CD14-positive monocyte (primary cell): ENCODE measurements at regions not wholly inside any gene's neighbourhood (a gene's known extent, or its start where the extent isn't known, plus 50 kb on each side); places are given as distances from the start of the nearest gene placed in this dataset.

Experiments
- DNase-seq, 3 donors: peaks; one replicate each; pipeline ENCODE4 v3.0.0-alpha.2; 2011 to 2022
- H2AFZ ChIP-seq: 2 replicates; pipeline ENCODE4 v1.6.0; 2012; ENCODE audit warnings: mild to moderate bottlenecking, low read depth, low read length, inconsistent platforms; ENCODE audit not compliant: insufficient read depth, poor library complexity, severe bottlenecking
- H3K27ac ChIP-seq, 2 donors: 1 replicate in 1 of 2; 2 replicates in 1 of 2; pipeline ENCODE4 v1.5.1; 2012 to 2013; ENCODE audit warnings: low read length in 2 of 2, control low read depth in 1 of 2, inconsistent platforms in 1 of 2, low read depth in 1 of 2, mild to moderate bottlenecking in 1 of 2
- H3K27me3 ChIP-seq, 2 donors: one replicate each; pipeline versions ENCODE4 v1.6.0 to v1.6.1; 2011 to 2013; ENCODE audit warnings: low read length in 2 of 2; ENCODE audit not compliant: control insufficient read depth in 2 of 2, insufficient read depth in 2 of 2
- H3K36me3 ChIP-seq, 2 donors: replicated peaks in 1 of 2; 1 replicate in 1 of 2; 2 replicates in 1 of 2; pipeline versions ENCODE4 v1.5.1 to v1.6.1; 2012 to 2013; ENCODE audit warnings: low read length in 2 of 2, control low read depth in 1 of 2, inconsistent platforms in 1 of 2, mild to moderate bottlenecking in 1 of 2; ENCODE audit not compliant: insufficient read depth in 2 of 2, control insufficient read depth in 1 of 2
- H3K4me1 ChIP-seq, 2 donors: 1 replicate in 1 of 2; 2 replicates in 1 of 2; pipeline versions ENCODE4 v1.5.1 to v1.6.1; 2012 to 2013; ENCODE audit warnings: low read length in 2 of 2, control low read depth in 1 of 2, inconsistent platforms in 1 of 2, mild to moderate bottlenecking in 1 of 2, moderate library complexity in 1 of 2; ENCODE audit not compliant: insufficient read depth in 2 of 2, control insufficient read depth in 1 of 2
- H3K4me2 ChIP-seq: replicated peaks from 2 replicates; pipeline ENCODE3; 2012; ENCODE audit warnings: low read length, moderate library complexity, mild to moderate bottlenecking; ENCODE audit not compliant: poor library complexity, severe bottlenecking; ENCODE audit errors: extremely low read depth
- H3K4me3 ChIP-seq, 3 experiments: fragments of 200-600 bp in 1 of 3; sonication (generic) in 1 of 3; replicated peaks in 1 of 3; 1 replicate in 2 of 3; 2 replicates in 1 of 3; pipeline ENCODE4 v1.5.1; 2011 to 2013; ENCODE audit warnings: low read length in 3 of 3, mild to moderate bottlenecking in 3 of 3, control low read depth in 2 of 3, low read depth in 2 of 3, inconsistent platforms in 1 of 3, moderate library complexity in 1 of 3
- H3K79me2 ChIP-seq: 2 replicates; pipeline ENCODE4 v1.6.0; 2012; ENCODE audit warnings: mild to moderate bottlenecking, control low read depth, inconsistent platforms, low read length, moderate library complexity; ENCODE audit not compliant: insufficient read depth
- H3K9ac ChIP-seq: 2 replicates; pipeline ENCODE4 v1.6.0; 2017; ENCODE audit warnings: low read length, mild to moderate bottlenecking; ENCODE audit not compliant: insufficient read depth, poor library complexity, severe bottlenecking
- H3K9me3 ChIP-seq, 2 donors: replicated peaks in 1 of 2; 1 replicate in 1 of 2; 2 replicates in 1 of 2; pipeline versions ENCODE4 v1.5.1 to v1.6.1; 2012 to 2013; ENCODE audit warnings: low read length in 2 of 2, control low read depth in 1 of 2; ENCODE audit not compliant: control insufficient read depth in 1 of 2, insufficient read depth in 1 of 2
- H4K20me1 ChIP-seq: 2 replicates; pipeline ENCODE4 v1.6.0; 2012; ENCODE audit warnings: mild to moderate bottlenecking, low read length, control low read depth, moderate library complexity; ENCODE audit not compliant: insufficient read depth
- H3K27ac Mint-ChIP-seq, 7 donors: one replicate each; pipeline ENCODE4 v1.8.0; 2020; ENCODE audit warnings: mild to moderate bottlenecking in 7 of 7, mixed read lengths in 7 of 7, moderate library complexity in 6 of 7, inconsistent platforms in 2 of 7
- H3K27me3 Mint-ChIP-seq, 3 donors: one replicate each; pipeline ENCODE4 v1.8.0; 2021 to 2022; ENCODE audit warnings: low read depth in 3 of 3, mild to moderate bottlenecking in 3 of 3, mixed read lengths in 3 of 3, moderate library complexity in 3 of 3, inconsistent platforms in 1 of 3
- H3K36me3 Mint-ChIP-seq, 2 donors: one replicate each; pipeline ENCODE4 v1.8.0; 2020; ENCODE audit warnings: mixed read lengths in 2 of 2, inconsistent platforms in 1 of 2, mild to moderate bottlenecking in 1 of 2
- H3K4me1 Mint-ChIP-seq: one replicate; pipeline ENCODE4 v1.8.0; 2020; ENCODE audit warnings: mild to moderate bottlenecking, mixed read lengths
- H3K4me3 Mint-ChIP-seq, 2 donors: one replicate each; pipeline ENCODE4 v1.8.0; 2020; ENCODE audit warnings: mild to moderate bottlenecking in 2 of 2, mixed read lengths in 2 of 2, moderate library complexity in 1 of 2
- H3K9me3 Mint-ChIP-seq, 7 donors: one replicate each; pipeline ENCODE4 v1.8.0; 2020 to 2022; ENCODE audit warnings: mixed read lengths in 7 of 7, mild to moderate bottlenecking in 6 of 7, moderate library complexity in 6 of 7, inconsistent platforms in 2 of 7
- CTCF ChIP-seq: fragments of 200-600 bp; IDR thresholded peaks from one replicate; pipeline ENCODE4 v1.8.0; 2022; ENCODE audit warnings: antibody characterized with exemption, mild to moderate bottlenecking
- WGBS: methylation state at CpG from one replicate; pipeline ENCODE4 v1.1.5; 2013; ENCODE audit warnings: missing lambda C conversion rate; ENCODE audit not compliant: insufficient coverage; 5-methylcytosine and 5-hydroxymethylcytosine counted together
- intact Hi-C, 2 donors: fragments of 100-400 bp; cut with micrococcal nuclease; formaldehyde crosslinking; loops; one replicate each; pipeline versions ENCODE4 v1.15.0 to v1.15.1; 2023

GRCh38 chr4:188295899-188296298 lies 156.7 kb downstream of the TRIML1 start:
- H3K27ac ChIP-seq, result no peak overlapping the region
- no peak for TF ChIP-seq CTCF
- Mint-ChIP-seq H3K36me3 (no peaks in the 10 kb centered on the region), H3K4me3 (no peak overlapping the region), H3K27ac (no peak overlapping the region), H3K9me3 (peaks cover under 1 to 17% (median 7%) of the 10 kb centered on the region in 7 donors), H3K27me3 (no peaks in the 10 kb centered on the region), H3K4me1 (no peaks in the 10 kb centered on the region)
- no peaks in the 10 kb centered on the region for H3K79me2 ChIP-seq
- peaks cover 0 to 7% of the 10 kb centered on the region in 2 donors for H3K9me3 ChIP-seq
- no peak overlapping the region for H3K4me3 ChIP-seq
- H3K36me3 ChIP-seq, result no peaks in the 10 kb centered on the region
- intact Hi-C loops, result no loop called here
- no peaks in the 10 kb centered on the region for H3K27me3 ChIP-seq
- H3K9ac ChIP-seq, result no peak overlapping the region
- no peak for DNase-seq
- H3K4me1 ChIP-seq, result no peaks in the 10 kb centered on the region
- WGBS, result no CpG with 5 or more reads among the region's 1 CpG
- H4K20me1 ChIP-seq, result no peaks in the 10 kb centered on the region
- H2AFZ ChIP-seq, result no peak overlapping the region
- H3K4me2 ChIP-seq, result no peak overlapping the region

DNA sequence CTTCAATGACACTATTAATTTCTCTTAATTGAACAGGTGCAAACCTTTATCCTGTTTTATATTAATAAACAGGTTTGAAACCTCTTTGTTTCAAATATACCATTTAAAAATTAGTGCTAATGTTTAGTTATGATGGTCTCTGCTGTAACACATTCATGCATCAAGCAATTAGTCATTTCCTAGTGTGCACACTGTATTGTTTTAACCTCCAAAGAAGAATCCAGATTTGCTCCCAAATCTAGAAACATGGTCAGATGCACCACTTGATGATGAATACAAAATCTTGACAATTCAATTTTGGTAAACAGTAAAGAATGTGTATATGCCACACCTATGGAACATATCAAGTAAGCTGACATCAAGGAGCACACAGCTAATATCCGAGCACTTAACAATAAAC lies 157.1 kb downstream of the TRIML1 start:
- Histone ChIP-seq H3K79me2 (no peaks in the 10 kb centered on the region), H3K9me3 (peaks cover 0 to 11% of the 10 kb centered on the region in 2 donors), H3K36me3 (no peaks in the 10 kb centered on the region), H3K4me1 (no peaks in the 10 kb centered on the region), H3K9ac (no peak overlapping the region), H3K27ac (no peak overlapping the region), H3K4me3 (no peak overlapping the region), H2AFZ (no peak overlapping the region), H3K27me3 (no peaks in the 10 kb centered on the region), H4K20me1 (no peaks in the 10 kb centered on the region), H3K4me2 (no peak overlapping the region)
- no peak overlapping the region for H3K4me3 Mint-ChIP-seq
- TF ChIP-seq CTCF, result no peak
- peaks cover 0 to 3% (median 0%) of the 10 kb centered on the region in 3 donors for H3K27me3 Mint-ChIP-seq
- H3K27ac Mint-ChIP-seq, result no peak overlapping the region
- DNase-seq, result no peak
- H3K36me3 Mint-ChIP-seq, result no peaks in the 10 kb centered on the region
- intact Hi-C loops, result no loop called here
- WGBS, result no CpG with 5 or more reads among the region's 1 CpG
- H3K9me3 Mint-ChIP-seq, result peaks cover 4 to 21% (median 11%) of the 10 kb centered on the region in 7 donors
- no peaks in the 10 kb centered on the region for H3K4me1 Mint-ChIP-seq
